ENCODE measurements at regions not wholly inside any gene's neighbourhood (a gene's known extent, or its start where the extent isn't known, plus 50 kb on each side); places are given as distances from the start of the nearest gene placed in this dataset.
"Not testable (repeated sequence)": the region's sequence is repeated elsewhere in the genome, so short reads cannot be mapped to it uniquely, and the experiment has no call there.

DNA sequence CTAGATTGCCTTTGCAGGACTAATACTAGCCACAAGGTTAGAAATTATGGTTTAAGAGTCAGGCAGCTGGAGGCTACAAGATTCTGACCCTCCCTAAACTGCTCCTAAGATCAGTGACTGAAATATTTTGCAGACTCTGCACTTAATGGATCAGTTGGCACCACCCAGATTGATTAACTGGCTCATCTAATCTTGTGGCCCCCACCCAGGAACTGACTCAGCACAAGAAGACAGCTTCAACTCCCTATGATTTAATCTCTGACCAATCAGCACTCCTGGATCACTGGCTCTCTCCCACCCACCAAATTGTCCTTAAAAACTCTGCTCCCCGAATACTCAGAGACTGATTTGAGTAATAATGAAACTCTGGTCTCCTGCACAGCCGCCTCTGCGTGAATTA lies 145.4 kb upstream of the LCORL start:
- DNase-seq, result no peak
- peaks cover 2% of the 10 kb centered on the region for H3K36me3 Mint-ChIP-seq
- H3K4me1 Mint-ChIP-seq, result peaks cover 2% of the 10 kb centered on the region
- H3K27ac Mint-ChIP-seq, result no peak overlapping the region
- no peak overlapping the region for H3K4me3 Mint-ChIP-seq
- peaks cover 18% of the 10 kb centered on the region for H3K27me3 Mint-ChIP-seq
- H3K9me3 Mint-ChIP-seq, result peaks cover 3% of the 10 kb centered on the region

DNA sequence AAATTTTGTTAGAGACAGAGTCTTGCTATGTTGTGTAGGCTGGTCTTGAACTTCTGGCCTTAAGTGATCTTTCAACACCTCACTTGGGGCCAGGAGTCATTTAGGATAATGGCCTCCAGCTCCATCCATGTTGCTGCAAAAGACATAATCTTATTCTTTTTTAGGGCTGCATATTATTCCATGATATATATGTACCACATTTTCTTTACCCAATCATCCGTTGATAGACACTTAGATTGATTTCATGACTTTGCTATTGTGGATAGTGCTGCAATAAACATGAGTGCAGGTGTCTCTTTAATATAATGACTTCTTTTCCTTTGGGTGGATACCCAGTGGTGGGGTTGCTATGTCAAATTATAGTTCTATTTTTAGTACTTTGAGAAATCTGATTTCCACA lies 140.9 kb upstream of the LCORL start:
- peaks cover 2% of the 10 kb centered on the region for H3K36me3 Mint-ChIP-seq
- no peak for DNase-seq
- H3K4me1 Mint-ChIP-seq, result peaks cover 2% of the 10 kb centered on the region
- peaks cover 3% of the 10 kb centered on the region for H3K9me3 Mint-ChIP-seq
- no peak overlapping the region for H3K4me3 Mint-ChIP-seq
- peaks cover 18% of the 10 kb centered on the region for H3K27me3 Mint-ChIP-seq
- H3K27ac Mint-ChIP-seq, result no peak overlapping the region

DNA sequence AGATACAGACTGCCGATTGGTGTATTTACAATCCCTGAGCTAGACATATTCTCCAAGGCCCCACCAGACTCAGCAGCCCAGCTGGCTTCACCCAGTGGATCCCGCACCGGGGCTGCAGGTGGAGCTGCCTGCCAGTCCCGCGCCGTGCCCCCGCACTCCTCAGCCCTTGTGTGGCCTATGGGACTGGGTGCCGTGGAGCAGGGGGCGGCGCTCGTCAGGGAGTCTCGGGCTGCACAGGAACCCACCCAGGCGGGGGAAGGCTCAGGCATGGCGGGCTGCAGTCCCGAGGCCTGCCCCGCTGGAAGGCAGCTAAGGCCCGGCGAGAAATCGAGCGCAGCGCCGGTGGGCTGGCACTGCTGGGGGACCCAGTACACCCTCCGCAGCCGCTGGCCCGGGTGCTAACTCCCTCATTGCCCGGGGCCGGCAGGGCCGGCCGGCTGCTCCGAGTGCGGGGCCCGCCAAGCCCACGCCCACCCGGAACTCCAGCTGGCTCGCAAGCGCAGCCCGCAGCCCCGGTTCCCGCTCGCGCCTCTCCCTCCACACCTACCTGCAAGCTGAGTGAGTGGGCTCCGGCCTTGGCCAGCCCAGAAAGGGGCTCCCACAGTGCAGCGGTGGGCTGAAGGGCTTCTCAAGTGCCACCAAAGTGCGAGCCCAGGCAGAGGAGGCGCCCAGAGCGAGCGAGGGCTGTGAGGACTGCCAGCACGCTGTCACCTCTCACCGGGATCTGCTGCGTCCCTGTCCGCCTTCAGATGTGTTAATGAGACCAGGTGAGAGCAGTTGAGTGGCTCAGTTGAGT lies 137.8 kb upstream of the LCORL start:
- not testable (repeated sequence) for H3K4me3 Mint-ChIP-seq, DNase-seq, H3K36me3 Mint-ChIP-seq, H3K27me3 Mint-ChIP-seq, H3K9me3 Mint-ChIP-seq, H3K27ac Mint-ChIP-seq, H3K4me1 Mint-ChIP-seq

DNA sequence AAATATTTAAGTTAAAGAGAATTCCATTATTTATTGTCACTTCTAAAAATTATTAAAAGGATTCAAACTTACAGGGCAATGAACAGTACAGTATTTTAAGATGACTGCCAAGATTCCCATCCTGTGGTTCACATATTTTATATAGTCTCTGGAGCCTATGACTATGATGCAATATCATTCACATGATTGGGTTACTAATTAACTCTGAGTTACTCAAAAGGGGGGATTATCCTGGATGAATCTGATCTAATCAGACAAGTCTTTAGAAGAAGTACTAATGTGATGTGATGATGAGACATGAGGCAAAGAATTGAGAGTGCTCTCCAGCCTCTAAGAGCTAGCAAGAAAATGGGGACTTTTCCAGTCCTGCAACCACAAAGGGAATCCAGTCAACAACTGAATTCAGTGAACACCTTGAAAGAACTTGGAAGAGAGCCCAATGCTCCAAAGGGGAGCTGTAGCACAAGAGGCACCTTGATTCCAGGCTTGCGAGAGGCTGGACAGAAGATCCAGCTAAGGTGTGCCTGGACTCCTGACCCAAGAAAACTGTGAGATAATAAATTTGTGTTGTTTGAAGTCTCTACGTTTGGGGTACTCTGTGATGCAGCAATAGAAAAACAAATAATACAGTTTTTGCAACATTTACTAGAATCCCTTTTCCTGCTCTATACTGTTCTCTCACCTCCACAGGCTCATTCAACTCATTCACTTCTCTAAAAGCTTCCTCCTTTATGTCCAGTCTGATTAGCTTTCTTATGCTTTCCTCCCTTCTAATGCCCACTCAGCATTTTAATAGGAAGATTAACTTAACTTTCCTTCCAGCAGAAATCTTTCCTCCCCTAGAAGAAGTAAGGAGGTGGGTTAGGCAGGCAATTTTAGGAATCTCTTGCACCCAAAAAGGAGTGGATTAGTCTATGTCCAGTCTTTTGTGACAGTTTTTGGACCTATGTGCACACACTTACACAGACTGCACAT lies 133.8 kb upstream of the LCORL start:
- Mint-ChIP-seq H3K27me3 (peaks cover 4% of the 10 kb centered on the region), H3K4me3 (no peak overlapping the region), H3K9me3 (no peaks in the 10 kb centered on the region), H3K27ac (no peak overlapping the region), H3K36me3 (no peaks in the 10 kb centered on the region), H3K4me1 (no peaks in the 10 kb centered on the region)
- DNase-seq, result no peak

DNA sequence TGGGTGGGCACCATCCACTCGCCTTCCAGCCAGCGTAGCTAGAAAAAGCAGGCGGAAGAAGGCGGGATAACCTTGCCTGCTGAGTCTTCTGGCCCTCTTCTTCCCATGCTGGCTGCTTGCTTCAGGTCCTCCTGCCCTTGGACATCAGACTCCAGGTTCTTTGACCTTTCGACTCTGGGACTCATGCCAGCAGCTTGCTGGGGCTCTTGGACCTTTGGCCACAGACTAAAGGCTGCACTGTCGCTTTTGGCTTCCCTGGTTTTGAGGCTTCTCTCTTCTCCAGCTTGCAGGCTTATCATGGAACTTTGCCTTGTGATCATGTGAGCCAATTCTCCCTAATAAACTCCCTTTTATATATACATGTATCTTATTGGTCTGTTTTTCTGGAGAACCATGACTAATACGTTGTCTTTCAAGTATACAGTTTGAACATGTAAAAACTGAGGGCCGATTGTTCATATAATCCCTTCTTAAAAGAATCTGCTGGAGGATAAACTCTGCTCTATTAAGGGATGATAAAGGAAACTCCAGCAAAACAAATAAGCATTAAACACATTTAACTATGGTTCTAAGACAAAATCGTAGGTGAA lies 116.6 kb upstream of the LCORL start:
- DNase-seq, result no peak
- Mint-ChIP-seq H3K27me3 (peaks cover 8% of the 10 kb centered on the region), H3K4me3 (no peak overlapping the region), H3K9me3 (no peaks in the 10 kb centered on the region), H3K36me3 (no peaks in the 10 kb centered on the region), H3K27ac (no peak overlapping the region), H3K4me1 (no peaks in the 10 kb centered on the region)

DNA sequence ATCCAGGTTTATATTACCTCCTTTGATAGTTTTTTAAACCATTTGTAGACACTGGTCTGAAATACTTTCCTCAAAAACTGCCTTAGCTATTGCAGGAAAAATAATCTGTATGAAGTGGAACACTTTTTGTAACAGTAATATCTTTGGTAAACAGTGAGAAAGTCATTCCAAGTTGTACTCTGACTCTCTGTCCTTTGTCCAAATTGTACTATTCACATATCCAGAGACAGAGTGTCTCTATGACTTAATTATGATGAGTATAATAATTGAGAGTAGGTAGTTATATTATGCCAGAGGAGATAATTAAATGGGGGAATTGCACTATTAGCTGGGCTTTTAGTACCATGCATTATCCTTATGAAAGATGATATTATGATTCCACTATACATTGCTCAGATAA lies 112.6 kb upstream of the LCORL start:
- no peaks in the 10 kb centered on the region for H3K9me3 Mint-ChIP-seq
- no peaks in the 10 kb centered on the region for H3K36me3 Mint-ChIP-seq
- H3K4me3 Mint-ChIP-seq, result no peak overlapping the region
- no peaks in the 10 kb centered on the region for H3K4me1 Mint-ChIP-seq
- H3K27me3 Mint-ChIP-seq, result peaks cover 17% of the 10 kb centered on the region
- DNase-seq, result no peak
- no peak overlapping the region for H3K27ac Mint-ChIP-seq

DNA sequence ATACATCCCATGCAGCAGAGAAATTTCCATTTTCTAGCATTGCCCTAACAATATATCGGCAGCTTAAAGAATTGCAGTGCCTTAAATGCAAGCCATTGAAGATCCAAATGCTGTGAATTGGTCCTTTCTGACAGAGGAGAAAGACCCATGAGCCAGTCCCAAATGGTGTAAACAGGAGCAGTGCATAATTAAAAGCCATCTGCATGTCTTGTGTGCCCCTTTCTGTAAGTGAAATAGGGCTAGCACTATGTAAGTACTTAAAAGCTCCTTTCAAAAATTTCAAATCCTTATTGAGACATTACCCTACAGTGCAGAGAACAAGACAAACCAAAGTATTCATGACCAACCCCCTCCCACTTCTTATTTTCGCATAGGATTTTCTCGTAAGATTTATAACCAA lies 108.7 kb upstream of the LCORL start:
- no peak overlapping the region for H3K27ac Mint-ChIP-seq
- no peaks in the 10 kb centered on the region for H3K9me3 Mint-ChIP-seq
- no peaks in the 10 kb centered on the region for H3K36me3 Mint-ChIP-seq
- no peak overlapping the region for H3K4me3 Mint-ChIP-seq
- H3K4me1 Mint-ChIP-seq, result no peaks in the 10 kb centered on the region
- DNase-seq, result no peak
- peaks cover 23% of the 10 kb centered on the region for H3K27me3 Mint-ChIP-seq

DNA sequence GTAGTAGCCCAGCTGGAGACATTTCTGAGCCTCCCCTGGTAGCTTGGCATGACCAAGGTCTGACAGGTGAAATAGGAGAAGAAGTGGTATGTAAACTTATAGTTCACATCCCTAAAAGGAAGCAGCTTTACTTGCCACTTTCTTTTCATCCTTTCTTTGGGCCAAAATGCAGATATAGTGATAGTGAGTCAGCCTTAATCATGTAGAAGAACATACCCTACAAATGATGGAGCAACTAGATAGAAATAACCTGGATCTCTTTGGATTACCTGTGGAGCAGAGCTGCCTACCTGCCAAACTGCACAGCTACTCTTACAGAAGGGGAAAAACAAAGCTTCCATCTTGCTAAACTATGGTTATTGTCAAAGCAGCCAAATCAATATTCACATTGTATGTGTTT lies 106.7 kb upstream of the LCORL start:
- Mint-ChIP-seq H3K36me3 (no peaks in the 10 kb centered on the region), H3K4me1 (no peaks in the 10 kb centered on the region), H3K27ac (no peak overlapping the region), H3K4me3 (no peak overlapping the region), H3K9me3 (no peaks in the 10 kb centered on the region), H3K27me3 (peaks cover 15% of the 10 kb centered on the region)
- DNase-seq, result no peak

DNA sequence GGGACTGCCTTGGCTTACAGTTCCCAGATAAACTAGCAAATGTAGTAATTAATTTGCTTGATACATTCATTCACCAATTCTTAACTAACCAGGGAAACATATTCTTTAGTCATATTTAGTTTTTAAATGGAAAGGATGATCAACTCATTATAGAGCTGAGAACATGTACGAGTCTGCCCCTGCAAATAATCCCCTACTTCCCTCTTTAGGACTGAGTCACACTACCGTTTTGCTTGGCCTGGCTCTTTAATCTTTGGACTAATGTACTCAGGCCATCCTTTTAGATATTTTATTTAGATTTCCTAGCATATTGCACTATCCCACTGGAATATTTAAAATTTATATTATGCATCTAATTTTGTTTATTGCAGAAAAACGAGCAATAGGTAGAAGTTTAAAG lies 105.5 kb upstream of the LCORL start:
- H3K27me3 Mint-ChIP-seq, result peaks cover 13% of the 10 kb centered on the region

DNA sequence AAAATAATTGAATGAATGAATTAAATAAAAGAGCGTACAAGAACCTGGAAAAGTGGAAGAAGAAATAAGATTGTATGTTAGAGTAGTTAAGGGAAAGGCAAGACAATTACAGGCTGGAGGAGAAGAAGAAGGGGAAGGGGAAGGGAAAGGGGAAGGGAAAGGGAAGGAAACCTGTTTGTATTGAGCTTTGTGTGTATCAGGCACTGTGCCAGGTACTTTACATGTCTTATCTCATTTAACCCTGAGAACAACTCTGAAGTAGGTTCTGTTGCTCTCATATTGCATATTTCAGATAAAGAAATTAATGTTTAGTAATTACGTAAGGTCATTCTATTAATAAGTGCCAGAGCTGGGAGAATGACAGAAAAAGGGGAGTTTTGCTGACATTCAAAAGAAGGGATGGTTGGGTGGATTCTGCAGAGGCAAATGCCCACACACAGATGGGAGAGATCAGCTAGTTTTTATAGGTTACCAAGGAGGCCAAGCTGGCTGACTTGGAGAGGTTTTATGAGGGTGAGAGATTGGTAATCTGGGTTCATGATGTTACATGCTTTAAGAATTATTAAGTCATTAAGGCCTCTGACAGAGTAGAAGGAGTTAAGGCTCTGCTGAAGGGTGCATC lies 92.3 kb upstream of the LCORL start:
- H3K9me3 Mint-ChIP-seq, result no peaks in the 10 kb centered on the region
- H3K27me3 Mint-ChIP-seq, result peaks cover 24% of the 10 kb centered on the region
- H3K4me3 Mint-ChIP-seq, result no peak overlapping the region
- H3K36me3 Mint-ChIP-seq, result no peaks in the 10 kb centered on the region
- DNase-seq, result no peak
- H3K27ac Mint-ChIP-seq, result no peak overlapping the region
- no peaks in the 10 kb centered on the region for H3K4me1 Mint-ChIP-seq

More for the DNA sequence above, 105.5 kb upstream of the LCORL start:
- no peak for DNase-seq
- Mint-ChIP-seq H3K27ac (no peak overlapping the region), H3K4me3 (no peak overlapping the region), H3K9me3 (no peaks in the 10 kb centered on the region), H3K4me1 (no peaks in the 10 kb centered on the region), H3K36me3 (no peaks in the 10 kb centered on the region)

DNA sequence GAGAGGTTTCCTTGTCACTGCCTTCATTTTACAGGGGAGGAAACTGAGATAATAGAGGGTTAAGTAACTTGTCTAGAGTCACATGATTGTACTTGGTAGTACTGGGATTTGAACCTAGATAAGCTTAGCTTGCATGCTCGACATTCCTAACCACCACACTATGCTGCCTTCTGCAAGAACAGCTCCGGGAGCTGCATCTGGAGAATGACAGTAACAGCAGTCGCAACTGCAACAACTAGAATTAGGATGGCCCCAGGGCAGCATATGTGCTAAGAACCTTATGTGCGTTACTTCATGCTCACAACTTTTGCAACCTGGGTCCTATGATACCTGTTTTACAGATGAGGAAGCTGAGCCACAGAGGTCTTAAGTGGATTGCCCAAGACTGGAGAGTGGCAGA lies 89.5 kb upstream of the LCORL start:
- Mint-ChIP-seq H3K27ac (no peak overlapping the region), H3K4me3 (no peak overlapping the region), H3K9me3 (no peaks in the 10 kb centered on the region), H3K27me3 (peaks cover 22% of the 10 kb centered on the region), H3K36me3 (no peaks in the 10 kb centered on the region), H3K4me1 (no peaks in the 10 kb centered on the region)
- DNase-seq, result no peak

DNA sequence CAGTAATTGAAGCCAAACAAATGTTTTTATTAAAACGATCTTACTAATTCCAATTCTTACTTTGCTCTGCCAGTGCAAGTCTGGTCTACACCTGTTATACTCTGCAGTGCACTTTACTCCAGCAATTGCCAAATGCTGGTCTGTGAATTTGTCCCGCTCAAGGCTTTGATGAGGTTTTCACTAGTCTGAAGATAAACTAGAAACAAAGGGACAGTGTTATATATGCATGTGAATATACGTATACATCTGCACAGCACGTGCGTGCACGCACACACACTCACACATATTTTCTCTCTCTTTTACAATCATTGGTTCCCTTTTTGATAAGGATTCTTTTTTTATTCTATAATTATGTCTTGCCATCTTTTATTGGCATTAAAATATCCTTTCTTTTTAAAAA lies 88.5 kb upstream of the LCORL start:
- Mint-ChIP-seq H3K36me3 (no peaks in the 10 kb centered on the region), H3K4me1 (no peaks in the 10 kb centered on the region), H3K4me3 (no peak overlapping the region), H3K27ac (no peak overlapping the region), H3K27me3 (peaks cover 19% of the 10 kb centered on the region), H3K9me3 (no peaks in the 10 kb centered on the region)
- DNase-seq, result no peak

DNA sequence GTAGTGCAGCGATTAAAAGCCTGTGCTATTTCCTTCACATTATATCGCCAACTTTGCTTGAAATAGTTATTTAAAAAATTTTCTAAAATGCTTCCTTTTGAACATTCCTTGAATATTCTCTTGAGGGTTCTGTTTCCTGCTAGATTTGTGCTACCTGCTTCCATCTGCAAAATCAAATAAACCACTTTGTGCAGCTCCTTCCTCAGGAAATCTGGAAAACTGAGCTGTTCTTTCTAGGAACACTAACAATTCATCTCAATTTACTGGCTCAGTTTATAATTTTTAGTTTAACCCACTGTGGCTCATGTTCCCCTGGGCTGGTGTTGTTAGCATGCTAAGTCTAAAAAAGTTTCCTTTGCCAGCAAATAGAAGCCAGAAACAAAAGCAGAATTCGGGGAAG lies 88.1 kb upstream of the LCORL start:
- Mint-ChIP-seq H3K27ac (no peak overlapping the region), H3K4me1 (no peaks in the 10 kb centered on the region), H3K27me3 (peaks cover 19% of the 10 kb centered on the region), H3K36me3 (no peaks in the 10 kb centered on the region), H3K4me3 (no peak overlapping the region), H3K9me3 (no peaks in the 10 kb centered on the region)
- DNase-seq, result no peak

DNA sequence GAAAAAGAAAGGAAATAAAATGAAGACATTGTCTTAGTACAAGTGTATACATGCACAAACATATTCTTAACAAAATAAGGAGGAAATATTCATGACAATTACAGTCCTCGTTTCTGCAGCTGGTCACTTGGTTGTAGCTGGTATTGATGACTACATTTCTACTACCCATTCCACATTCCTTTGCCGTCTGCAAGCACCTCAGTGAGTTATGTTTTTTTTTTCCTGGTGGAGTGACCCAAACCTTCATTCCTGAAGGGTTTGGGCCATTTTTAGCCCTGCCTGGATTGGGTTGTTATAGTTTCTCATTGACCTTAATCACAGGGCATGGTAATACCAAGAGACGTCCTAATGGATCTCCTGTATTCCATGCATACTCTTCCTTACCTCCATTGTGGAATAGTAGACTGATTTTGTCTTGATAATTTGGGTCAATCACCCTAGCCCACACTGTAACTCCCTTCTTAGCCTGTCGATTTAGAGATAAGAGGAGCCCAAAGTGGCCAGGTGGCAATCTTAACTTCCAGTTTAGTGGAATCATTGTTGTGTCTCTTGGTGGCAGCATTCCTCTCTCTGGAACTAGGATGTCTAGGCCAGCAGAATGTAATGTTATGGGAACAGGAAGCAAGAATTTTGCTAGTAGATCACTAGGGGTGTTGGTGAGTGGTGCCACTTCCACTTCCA lies 86.4 kb upstream of the LCORL start:
- DNase-seq, H3K9me3 Mint-ChIP-seq, H3K27me3 Mint-ChIP-seq, H3K4me1 Mint-ChIP-seq, H3K36me3 Mint-ChIP-seq, H3K4me3 Mint-ChIP-seq, H3K27ac Mint-ChIP-seq: not testable (repeated sequence)

Data from activated naive CD8-positive, alpha-beta T cell treated with anti-CD3 and anti-CD28 coated beads for 36 hours (primary cell).